ENCODE measurements at regions not wholly inside any gene's neighbourhood (a gene's known extent, or its start where the extent isn't known, plus 50 kb on each side); places are given as distances from the start of the nearest gene placed in this dataset.

DNA sequence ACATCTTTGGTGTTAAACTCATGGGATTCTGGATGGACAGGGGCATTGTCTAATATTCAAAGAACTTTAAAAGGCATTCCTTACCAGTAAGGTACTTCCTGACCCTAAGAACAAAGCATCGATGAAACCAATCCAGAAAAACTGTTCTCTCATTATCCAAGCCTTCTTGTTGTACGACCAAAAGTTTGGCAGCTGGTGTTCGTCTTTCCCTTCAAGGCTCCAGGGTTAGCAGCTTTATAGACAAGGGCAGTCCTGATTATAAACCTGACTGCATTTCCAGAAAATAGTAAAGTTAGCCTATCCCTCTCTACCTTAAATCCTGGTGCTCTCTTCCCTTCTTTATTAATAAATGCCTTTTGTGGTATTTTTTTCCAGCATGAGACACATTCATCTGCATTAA is 149.4 kb upstream of the MRPS30 start (continued):
- TF ChIP-seq, protein P1, sequence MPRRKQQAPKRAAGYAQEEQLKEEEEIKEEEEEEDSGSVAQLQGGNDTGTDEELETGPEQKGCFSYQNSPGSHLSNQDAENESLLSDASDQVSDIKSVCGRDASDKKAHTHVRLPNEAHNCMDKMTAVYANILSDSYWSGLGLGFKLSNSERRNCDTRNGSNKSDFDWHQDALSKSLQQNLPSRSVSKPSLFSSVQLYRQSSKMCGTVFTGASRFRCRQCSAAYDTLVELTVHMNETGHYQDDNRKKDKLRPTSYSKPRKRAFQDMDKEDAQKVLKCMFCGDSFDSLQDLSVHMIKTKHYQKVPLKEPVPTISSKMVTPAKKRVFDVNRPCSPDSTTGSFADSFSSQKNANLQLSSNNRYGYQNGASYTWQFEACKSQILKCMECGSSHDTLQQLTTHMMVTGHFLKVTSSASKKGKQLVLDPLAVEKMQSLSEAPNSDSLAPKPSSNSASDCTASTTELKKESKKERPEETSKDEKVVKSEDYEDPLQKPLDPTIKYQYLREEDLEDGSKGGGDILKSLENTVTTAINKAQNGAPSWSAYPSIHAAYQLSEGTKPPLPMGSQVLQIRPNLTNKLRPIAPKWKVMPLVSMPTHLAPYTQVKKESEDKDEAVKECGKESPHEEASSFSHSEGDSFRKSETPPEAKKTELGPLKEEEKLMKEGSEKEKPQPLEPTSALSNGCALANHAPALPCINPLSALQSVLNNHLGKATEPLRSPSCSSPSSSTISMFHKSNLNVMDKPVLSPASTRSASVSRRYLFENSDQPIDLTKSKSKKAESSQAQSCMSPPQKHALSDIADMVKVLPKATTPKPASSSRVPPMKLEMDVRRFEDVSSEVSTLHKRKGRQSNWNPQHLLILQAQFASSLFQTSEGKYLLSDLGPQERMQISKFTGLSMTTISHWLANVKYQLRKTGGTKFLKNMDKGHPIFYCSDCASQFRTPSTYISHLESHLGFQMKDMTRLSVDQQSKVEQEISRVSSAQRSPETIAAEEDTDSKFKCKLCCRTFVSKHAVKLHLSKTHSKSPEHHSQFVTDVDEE (CRISPR knock-in tag; IDR thresholded peaks at IDR 0.05): no peak
- no peak for TF ChIP-seq GLIS3 (CRISPR knock-in tag; IDR thresholded peaks at IDR 0.05)
- no peak for TF ChIP-seq ZNF70 (CRISPR knock-in tag; IDR thresholded peaks at IDR 0.05)

DNA sequence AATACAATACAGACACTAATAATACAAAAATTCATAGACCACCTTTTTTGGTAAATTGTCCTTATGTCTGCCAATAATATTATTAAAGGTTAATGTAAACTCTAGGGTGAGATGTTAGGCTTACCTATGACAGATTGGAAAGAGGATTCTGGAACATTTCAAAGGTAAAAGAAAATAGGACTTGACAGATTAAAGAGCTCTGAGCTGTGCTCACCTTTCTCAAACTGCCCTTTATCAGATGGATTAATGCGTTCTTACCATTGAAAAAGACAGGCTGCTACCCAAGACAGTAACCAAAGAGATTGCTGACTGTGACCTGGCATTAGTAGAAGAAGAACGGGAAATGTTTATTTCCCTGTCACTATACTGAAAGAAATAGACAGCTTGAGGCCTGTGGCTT is 156.1 kb upstream of the MRPS30 start:
- TF ChIP-seq ARNTL (CRISPR knock-in tag; IDR thresholded peaks at IDR 0.05; ENCODE audit: borderline replicate concordance, low read depth): no peak
- TF ChIP-seq, protein P2, sequence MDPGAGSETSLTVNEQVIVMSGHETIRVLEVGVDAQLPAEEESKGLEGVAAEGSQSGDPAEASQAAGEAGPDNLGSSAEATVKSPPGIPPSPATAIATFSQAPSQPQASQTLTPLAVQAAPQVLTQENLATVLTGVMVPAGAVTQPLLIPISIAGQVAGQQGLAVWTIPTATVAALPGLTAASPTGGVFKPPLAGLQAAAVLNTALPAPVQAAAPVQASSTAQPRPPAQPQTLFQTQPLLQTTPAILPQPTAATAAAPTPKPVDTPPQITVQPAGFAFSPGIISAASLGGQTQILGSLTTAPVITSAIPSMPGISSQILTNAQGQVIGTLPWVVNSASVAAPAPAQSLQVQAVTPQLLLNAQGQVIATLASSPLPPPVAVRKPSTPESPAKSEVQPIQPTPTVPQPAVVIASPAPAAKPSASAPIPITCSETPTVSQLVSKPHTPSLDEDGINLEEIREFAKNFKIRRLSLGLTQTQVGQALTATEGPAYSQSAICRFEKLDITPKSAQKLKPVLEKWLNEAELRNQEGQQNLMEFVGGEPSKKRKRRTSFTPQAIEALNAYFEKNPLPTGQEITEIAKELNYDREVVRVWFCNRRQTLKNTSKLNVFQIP (CRISPR knock-in tag; IDR thresholded peaks at IDR 0.05; ENCODE audit: borderline replicate concordance, low read depth): no peak
- TF ChIP-seq ZFP30 (CRISPR knock-in tag; IDR thresholded peaks at IDR 0.05): no peak
- TF ChIP-seq CSDC2 (CRISPR knock-in tag; IDR thresholded peaks at IDR 0.05): no peak
- TF ChIP-seq SNAI2 (CRISPR knock-in tag; IDR thresholded peaks at IDR 0.05): no peak
- TF ChIP-seq, protein P3, sequence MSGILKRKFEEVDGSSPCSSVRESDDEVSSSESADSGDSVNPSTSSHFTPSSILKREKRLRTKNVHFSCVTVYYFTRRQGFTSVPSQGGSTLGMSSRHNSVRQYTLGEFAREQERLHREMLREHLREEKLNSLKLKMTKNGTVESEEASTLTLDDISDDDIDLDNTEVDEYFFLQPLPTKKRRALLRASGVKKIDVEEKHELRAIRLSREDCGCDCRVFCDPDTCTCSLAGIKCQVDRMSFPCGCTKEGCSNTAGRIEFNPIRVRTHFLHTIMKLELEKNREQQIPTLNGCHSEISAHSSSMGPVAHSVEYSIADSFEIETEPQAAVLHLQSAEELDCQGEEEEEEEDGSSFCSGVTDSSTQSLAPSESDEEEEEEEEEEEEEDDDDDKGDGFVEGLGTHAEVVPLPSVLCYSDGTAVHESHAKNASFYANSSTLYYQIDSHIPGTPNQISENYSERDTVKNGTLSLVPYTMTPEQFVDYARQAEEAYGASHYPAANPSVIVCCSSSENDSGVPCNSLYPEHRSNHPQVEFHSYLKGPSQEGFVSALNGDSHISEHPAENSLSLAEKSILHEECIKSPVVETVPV (CRISPR knock-in tag; IDR thresholded peaks at IDR 0.05): no peak
- TF ChIP-seq, protein P4, sequence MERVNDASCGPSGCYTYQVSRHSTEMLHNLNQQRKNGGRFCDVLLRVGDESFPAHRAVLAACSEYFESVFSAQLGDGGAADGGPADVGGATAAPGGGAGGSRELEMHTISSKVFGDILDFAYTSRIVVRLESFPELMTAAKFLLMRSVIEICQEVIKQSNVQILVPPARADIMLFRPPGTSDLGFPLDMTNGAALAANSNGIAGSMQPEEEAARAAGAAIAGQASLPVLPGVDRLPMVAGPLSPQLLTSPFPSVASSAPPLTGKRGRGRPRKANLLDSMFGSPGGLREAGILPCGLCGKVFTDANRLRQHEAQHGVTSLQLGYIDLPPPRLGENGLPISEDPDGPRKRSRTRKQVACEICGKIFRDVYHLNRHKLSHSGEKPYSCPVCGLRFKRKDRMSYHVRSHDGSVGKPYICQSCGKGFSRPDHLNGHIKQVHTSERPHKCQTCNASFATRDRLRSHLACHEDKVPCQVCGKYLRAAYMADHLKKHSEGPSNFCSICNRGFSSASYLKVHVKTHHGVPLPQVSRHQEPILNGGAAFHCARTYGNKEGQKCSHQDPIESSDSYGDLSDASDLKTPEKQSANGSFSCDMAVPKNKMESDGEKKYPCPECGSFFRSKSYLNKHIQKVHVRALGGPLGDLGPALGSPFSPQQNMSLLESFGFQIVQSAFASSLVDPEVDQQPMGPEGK (CRISPR knock-in tag; IDR thresholded peaks at IDR 0.05; ENCODE audit: borderline replicate concordance): no peak
- TF ChIP-seq, protein P1 (CRISPR knock-in tag; IDR thresholded peaks at IDR 0.05): no peak
- no peak for TF ChIP-seq ZFP3 (CRISPR knock-in tag; IDR thresholded peaks at IDR 0.05)
- TF ChIP-seq ISL1 (CRISPR knock-in tag; IDR thresholded peaks at IDR 0.05): no peak
- TF ChIP-seq TOX (CRISPR knock-in tag; IDR thresholded peaks at IDR 0.05; ENCODE audit: borderline replicate concordance): no peak
- TF ChIP-seq, protein P5, sequence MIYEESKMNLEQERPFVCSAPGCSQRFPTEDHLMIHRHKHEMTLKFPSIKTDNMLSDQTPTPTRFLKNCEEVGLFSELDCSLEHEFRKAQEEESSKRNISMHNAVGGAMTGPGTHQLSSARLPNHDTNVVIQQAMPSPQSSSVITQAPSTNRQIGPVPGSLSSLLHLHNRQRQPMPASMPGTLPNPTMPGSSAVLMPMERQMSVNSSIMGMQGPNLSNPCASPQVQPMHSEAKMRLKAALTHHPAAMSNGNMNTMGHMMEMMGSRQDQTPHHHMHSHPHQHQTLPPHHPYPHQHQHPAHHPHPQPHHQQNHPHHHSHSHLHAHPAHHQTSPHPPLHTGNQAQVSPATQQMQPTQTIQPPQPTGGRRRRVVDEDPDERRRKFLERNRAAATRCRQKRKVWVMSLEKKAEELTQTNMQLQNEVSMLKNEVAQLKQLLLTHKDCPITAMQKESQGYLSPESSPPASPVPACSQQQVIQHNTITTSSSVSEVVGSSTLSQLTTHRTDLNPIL (CRISPR knock-in tag; IDR thresholded peaks at IDR 0.05; ENCODE audit: low read depth): no peak
- no peak for TF ChIP-seq PPARA (CRISPR knock-in tag; IDR thresholded peaks at IDR 0.05; ENCODE audit: borderline replicate concordance)
- no peak for TF ChIP-seq BACH2 (CRISPR knock-in tag; IDR thresholded peaks at IDR 0.05; ENCODE audit: borderline replicate concordance)
- no peak for TF ChIP-seq ZNF70 (CRISPR knock-in tag; IDR thresholded peaks at IDR 0.05)
- TF ChIP-seq TCF4 (CRISPR knock-in tag; IDR thresholded peaks at IDR 0.05; ENCODE audit: borderline replicate concordance): no peak
- TF ChIP-seq ESRRG (CRISPR knock-in tag; IDR thresholded peaks at IDR 0.05): no peak
- ATAC-seq: no peak

DNA sequence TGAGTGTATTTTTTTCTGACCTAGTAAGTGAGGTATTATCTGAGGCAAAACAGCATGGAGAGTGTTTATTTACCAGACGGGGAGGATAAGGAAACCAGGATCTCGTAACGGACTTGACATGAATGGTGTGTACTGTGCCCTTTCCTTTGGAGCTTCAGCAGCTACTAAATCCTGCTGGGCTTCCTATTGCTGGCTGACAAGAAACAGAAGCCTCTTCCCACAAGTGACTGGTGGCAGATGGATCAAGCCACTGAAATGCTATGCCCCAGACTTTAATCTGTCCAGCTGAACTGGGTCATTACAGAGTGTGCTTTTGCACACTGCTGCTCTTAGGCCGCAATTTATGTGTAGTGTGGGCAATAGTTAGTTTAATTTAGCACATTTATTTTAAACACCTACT is 162.7 kb upstream of the MRPS30 start:
- no peak for ATAC-seq
- TF ChIP-seq, protein P5 (CRISPR knock-in tag; IDR thresholded peaks at IDR 0.05; ENCODE audit: low read depth): no peak
- TF ChIP-seq ZC3H10 (CRISPR knock-in tag; IDR thresholded peaks at IDR 0.05) (no peak), PPARA (CRISPR knock-in tag; IDR thresholded peaks at IDR 0.05; ENCODE audit: borderline replicate concordance) (no peak), ESRRG (CRISPR knock-in tag; IDR thresholded peaks at IDR 0.05) (no peak), ZNF8 (CRISPR knock-in tag; IDR thresholded peaks at IDR 0.05) (no peak), BACH2 (CRISPR knock-in tag; IDR thresholded peaks at IDR 0.05; ENCODE audit: borderline replicate concordance) (no peak), CSDC2 (CRISPR knock-in tag; IDR thresholded peaks at IDR 0.05) (no peak), ZNF70 (CRISPR knock-in tag; IDR thresholded peaks at IDR 0.05) (no peak), TCF4 (CRISPR knock-in tag; IDR thresholded peaks at IDR 0.05; ENCODE audit: borderline replicate concordance) (no peak), ISL1 (CRISPR knock-in tag; IDR thresholded peaks at IDR 0.05) (no peak)
- TF ChIP-seq, protein P1 (CRISPR knock-in tag; IDR thresholded peaks at IDR 0.05): no peak
